ENCODE measurements at regions not wholly inside any gene's neighbourhood (a gene's known extent, or its start where the extent isn't known, plus 50 kb on each side); places are given as distances from the start of the nearest gene placed in this dataset.
A peak's percentile ranks its signal among the peaks of the same experiment; 100 is the strongest.

DNA sequence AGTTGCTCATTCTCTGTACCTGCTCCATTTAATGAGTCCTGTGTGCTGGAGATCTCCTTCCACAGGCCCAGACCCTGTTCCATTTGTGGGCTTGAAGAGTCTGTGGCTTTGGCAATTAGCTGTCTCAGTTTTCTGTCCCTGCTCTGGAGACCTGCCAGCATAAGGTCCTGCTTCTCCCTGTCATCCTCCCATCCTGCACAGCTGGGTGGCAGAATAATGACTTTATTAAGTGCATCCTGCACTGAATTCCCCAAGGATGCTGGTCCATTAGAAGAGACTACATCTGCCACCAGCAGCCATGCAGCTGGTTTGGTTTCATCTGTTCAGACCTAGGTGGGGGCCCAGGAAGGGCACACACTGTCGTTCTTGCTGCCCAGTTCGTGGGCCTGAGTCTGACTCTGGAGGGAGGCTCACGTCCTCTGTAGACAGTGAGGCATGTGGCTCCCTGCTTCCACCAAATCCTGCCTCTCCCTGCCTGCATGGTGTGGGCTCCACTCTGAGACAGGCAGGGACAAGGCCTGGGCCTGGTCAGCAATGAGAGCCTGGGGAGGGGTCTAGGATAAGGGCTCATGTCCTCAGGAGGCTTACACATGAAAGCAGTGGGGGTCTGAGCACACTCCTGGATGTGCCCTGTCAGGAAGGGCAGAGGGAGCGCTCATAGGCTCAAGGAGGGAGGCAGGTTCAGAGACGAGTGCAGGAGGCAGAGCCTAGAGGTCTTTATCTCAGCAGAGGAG, 78.4 kb upstream of the PRR23E start:
- intact Hi-C loops (cut with DNase I): no loop called here
- TF ChIP-seq, protein P1, sequence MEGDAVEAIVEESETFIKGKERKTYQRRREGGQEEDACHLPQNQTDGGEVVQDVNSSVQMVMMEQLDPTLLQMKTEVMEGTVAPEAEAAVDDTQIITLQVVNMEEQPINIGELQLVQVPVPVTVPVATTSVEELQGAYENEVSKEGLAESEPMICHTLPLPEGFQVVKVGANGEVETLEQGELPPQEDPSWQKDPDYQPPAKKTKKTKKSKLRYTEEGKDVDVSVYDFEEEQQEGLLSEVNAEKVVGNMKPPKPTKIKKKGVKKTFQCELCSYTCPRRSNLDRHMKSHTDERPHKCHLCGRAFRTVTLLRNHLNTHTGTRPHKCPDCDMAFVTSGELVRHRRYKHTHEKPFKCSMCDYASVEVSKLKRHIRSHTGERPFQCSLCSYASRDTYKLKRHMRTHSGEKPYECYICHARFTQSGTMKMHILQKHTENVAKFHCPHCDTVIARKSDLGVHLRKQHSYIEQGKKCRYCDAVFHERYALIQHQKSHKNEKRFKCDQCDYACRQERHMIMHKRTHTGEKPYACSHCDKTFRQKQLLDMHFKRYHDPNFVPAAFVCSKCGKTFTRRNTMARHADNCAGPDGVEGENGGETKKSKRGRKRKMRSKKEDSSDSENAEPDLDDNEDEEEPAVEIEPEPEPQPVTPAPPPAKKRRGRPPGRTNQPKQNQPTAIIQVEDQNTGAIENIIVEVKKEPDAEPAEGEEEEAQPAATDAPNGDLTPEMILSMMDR (IDR thresholded peaks at IDR 0.05): no peak
- H3K36me3 ChIP-seq: no peaks in the 10 kb centered on the region
- peaks cover 9 to 17% of the 10 kb centered on the region in 2 donors for H3K9me3 ChIP-seq
- no peaks in the 10 kb centered on the region for H3K27me3 ChIP-seq
- H3K4me1 ChIP-seq: no peaks in the 10 kb centered on the region
- no peak overlapping the region for H3K4me3 ChIP-seq
- peak in 1 of 2 donors; percentile 18 for DNase-seq (ENCODE audit: low spot score in 2 of 2)
- H3K27ac ChIP-seq: no peak overlapping the region

DNA sequence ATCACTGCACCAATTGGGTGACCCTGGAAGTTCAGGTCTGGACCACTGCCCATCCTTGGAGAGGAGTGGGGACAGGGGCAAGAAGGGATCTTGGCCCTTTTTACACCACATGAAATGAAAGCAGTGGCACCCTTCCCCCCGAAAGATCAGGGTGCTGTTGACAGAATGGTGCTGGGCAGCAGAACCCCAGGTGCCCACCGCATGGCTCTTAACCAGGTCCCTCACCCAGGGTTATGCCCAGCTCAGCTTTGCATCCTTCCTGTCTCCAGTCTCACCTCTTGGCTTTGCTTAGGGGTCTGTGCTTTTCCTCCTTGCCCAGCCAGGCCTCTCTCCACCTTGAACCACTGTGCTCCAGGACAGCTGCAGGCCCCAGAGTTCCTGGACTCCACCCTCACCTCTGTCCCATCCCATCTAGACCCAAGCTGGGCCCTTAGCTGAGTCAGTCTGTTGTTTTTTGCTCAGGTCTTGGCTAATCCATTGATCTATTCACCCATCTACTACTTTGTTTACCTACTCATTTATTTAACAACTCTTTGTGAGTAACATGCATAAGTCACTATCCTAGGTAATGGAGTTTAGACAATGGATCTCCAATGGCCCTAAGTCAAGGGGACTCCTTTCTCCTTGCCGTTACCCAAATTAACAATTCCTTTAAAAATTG, 77.1 kb upstream of the PRR23E start:
- no peaks in the 10 kb centered on the region for H3K27me3 ChIP-seq

DNA sequence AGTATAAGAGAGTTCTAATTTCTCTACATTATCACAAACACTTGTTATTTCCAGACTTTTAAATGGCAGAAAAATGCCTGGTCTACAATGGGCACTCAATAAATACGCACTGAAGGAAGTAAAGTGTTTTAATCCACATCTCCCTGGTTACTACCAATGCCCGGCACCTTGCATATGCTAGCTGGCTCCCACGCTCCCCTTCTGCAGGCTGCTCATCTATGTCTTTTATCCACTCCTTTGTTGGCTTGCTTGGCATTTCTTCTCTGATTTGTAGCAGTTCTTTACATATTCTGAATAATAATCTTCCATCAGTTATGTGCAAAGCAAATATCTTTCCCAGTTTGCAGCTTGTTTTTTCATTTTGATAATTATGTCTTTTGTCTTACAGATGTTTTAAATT, 74.6 kb upstream of the PRR23E start:
- Histone ChIP-seq H3K4me1 (peaks cover 0 to 3% of the 10 kb centered on the region in 2 donors), H3K27me3 (no peaks in the 10 kb centered on the region), H3K9me3 (no peaks in the 10 kb centered on the region), H3K27ac (no peak overlapping the region), H3K36me3 (no peaks in the 10 kb centered on the region), H3K4me3 (no peak overlapping the region)
- TF ChIP-seq, protein P1 (IDR thresholded peaks at IDR 0.05): no peak
- intact Hi-C loops (cut with DNase I): no loop called here
- DNase-seq (ENCODE audit: low spot score in 2 of 2): no peak

More for the DNA sequence above, 77.1 kb upstream of the PRR23E start:
- H3K27ac ChIP-seq: no peak overlapping the region
- TF ChIP-seq, protein P1 (IDR thresholded peaks at IDR 0.05): no peak
- H3K9me3 ChIP-seq: peaks cover 9 to 17% of the 10 kb centered on the region in 2 donors
- H3K4me3 ChIP-seq: no peak overlapping the region
- peak in 1 of 2 donors; percentile 28 for DNase-seq (ENCODE audit: low spot score in 2 of 2)
- intact Hi-C loops (cut with DNase I): no loop called here
- H3K36me3 ChIP-seq: no peaks in the 10 kb centered on the region
- H3K4me1 ChIP-seq: no peaks in the 10 kb centered on the region

DNA sequence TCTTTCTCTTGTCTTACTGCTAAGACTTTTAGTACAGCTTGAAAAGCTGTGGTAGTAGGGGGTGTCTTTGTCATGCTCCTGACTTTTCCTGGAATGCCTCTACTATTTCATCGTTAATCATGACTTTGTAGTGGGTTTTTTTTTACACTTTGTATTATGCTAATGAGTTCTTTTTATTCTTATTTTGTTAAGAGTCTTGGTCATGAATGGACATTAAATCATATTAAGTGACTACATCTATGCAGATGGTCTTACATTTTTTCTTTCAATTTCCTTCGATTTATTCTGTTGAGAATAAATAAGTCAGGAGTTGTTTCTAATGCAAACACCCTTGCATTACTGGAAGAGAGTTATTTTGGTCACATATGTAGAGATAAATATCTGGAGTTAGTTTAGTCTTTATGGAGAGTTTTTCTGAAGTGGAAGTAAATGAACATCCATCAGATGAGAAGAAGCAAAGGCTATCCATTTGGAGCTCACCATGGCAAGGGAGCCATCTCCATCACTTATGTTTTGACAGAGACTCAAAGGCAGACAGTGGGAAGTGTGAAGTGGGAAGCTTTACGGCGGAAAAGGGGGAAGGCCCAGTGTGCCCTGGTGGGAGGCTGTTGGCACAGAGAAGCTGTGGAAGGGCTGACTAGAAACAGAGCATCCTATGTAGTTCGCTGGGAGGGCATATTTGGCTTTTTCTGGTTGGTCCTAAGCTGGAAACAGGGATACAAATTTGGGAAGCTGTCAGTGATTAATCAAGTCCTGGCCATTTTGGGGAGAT, 73.1 kb upstream of the PRR23E start:
- peaks cover 0 to 3% of the 10 kb centered on the region in 2 donors for H3K4me1 ChIP-seq
- no peak overlapping the region for H3K27ac ChIP-seq
- H3K27me3 ChIP-seq: no peaks in the 10 kb centered on the region
- intact Hi-C loops (cut with DNase I): no loop called here
- H3K36me3 ChIP-seq: no peaks in the 10 kb centered on the region
- no peak overlapping the region for H3K4me3 ChIP-seq
- DNase-seq (ENCODE audit: low spot score in 2 of 2): peak in 1 of 2 donors; percentile 34
- H3K9me3 ChIP-seq: no peaks in the 10 kb centered on the region
- TF ChIP-seq, protein P1 (IDR thresholded peaks at IDR 0.05): no peak

DNA sequence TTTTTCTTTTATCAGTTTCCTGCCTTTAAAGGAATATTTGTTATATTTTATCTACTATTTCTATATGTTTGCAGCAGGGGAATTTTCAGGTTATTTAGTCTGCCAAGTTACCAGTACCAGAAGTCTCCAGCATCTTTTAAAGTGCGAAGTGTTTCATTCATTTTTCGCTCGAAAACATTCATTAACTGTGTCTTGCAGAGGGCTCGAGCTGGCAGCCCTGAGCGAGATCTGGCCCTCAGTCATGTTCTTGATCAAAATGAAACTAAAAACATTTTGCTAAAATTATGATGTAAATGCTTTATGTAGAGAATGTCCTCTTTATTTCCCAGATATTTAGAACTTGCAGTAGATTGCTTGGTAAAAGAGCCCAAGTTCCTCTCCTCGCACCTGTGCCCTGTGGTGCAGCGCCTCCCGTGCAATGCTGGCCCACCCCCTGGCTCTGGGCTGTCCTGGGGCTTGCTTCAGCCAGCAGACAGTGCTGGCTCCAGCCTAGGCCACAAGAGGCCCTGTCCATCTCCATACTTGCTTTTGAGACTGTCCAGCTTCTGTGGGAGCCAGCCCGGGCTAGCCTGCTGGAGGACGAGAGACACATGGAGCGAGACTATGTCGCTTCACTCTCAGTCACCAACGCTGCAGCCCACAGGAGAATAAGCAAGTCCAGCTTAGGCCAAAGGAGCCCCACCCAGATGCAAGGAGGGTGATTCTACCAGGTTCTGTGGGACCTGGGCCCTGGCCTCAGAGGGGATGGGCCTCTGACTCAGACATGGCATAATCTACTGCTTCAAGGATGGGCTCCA, 71.9 kb upstream of the PRR23E start:
- H3K27me3 ChIP-seq: no peaks in the 10 kb centered on the region
- peak in 1 of 2 donors; percentile 53 for DNase-seq (ENCODE audit: low spot score in 2 of 2)
- H3K4me3 ChIP-seq: peak overlapping the region in 1 of 2 donors; percentile 2
- intact Hi-C loops (cut with DNase I): no loop called here
- peaks cover 0 to 3% of the 10 kb centered on the region in 2 donors for H3K4me1 ChIP-seq
- H3K27ac ChIP-seq: no peak overlapping the region
- no peaks in the 10 kb centered on the region for H3K36me3 ChIP-seq
- TF ChIP-seq, protein P1 (IDR thresholded peaks at IDR 0.05): no peak
- H3K9me3 ChIP-seq: no peaks in the 10 kb centered on the region
